HG02840 (cell line): ENCODE measurements at regions not wholly inside any gene's neighbourhood (a gene's known extent, or its start where the extent isn't known, plus 50 kb on each side); places are given as distances from the start of the nearest gene placed in this dataset.

Experiments used
- ATAC-seq: cut with Tn5 transposase; IDR thresholded peaks from one replicate; pipeline ENCODE4 v1.9.1; 2021; ENCODE audit warnings: mild to moderate bottlenecking, moderate library complexity, moderate number of reproducible peaks; ENCODE audit not compliant: unreplicated experiment, low FRiP score

GRCh38 chr5:61817472-61818326 is 485.6 kb downstream of the ZSWIM6 start:
- no peak for ATAC-seq

DNA sequence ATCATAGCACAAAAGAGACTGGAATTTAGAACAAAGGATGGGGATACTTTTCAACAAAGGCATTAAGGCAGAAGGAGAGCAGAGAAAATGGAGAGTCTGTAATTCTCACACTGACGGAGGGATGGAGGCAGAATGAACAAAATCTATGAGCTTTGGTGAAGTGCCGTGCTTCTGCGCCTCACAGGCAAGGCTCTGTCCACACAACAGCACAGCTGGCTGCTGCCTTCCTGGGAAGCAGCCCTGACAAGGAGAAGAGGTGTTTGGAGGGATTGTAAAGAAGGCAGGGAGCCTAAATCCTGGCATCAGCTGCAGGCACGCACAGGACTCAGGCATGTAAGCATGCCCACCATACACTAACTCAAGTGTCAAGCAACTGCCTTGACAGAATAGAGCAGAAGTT is 485.2 kb upstream of the KIF2A start:
- ATAC-seq, result no peak

DNA sequence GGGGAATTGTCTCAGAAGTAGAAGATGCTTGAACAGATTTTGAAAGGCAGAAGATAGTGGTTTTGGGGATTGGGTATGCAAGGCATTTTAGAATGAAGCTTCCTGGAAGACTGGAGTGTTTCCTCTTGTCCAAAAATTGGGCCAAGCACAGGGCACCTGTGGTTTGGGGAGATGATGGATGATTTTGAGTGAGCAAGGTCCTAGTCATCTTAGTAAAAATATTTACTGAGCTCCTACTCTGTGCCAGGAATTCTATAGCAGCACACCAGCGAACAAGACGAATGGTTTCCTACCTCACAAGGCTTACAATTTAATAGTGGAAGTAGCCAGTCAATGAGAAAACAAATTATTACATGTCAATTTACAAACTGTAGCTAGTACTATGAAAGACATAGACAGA is 484.4 kb upstream of the KIF2A start:
- ATAC-seq, result no peak

- ATAC-seq, result no peak
These were observed 483.4 kb upstream of the KIF2A start for GRCh38 chr5:61822584-61822983.

DNA sequence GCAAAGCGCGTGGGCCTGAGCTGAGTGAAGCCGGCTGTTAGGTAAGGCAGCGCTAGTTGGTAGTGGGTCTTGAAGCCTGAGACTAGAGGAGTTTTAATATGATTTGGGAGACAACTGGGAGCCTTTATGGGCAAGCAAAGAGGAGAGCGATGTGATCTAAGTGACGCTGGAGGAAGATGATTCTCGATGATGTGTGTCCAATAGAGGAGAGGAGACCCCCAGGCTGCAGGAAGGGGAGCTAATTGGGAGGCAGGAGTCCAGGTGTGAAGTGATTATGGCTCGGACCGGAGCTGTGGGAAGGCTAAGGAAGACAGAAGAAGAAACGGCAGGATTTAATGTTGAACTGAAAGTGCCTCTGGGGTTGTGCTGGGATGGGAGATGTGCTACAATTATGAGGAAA is 482.9 kb upstream of the KIF2A start:
- no peak for ATAC-seq

DNA sequence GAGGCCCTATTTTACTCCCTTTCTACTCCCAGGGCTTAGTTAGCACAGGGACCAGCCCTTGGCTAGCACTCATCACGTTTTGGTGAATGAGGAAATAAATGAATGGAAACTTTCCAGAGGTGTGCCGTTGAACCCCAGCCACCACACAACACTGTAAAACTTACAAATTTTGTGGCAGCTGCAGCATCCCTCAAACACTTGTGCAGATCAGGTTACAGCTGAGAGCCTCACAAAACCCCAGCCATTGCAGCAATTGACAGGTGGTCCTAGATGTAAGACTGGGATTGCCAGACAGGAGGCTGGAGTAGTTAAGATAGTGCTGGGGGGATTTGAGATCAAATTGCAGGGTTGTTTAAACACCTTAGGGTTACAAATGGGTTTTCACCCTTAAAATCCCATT is 482.2 kb upstream of the KIF2A start:
- ATAC-seq, result no peak

- no peak for ATAC-seq
These were observed 481.6 kb upstream of the KIF2A start for GRCh38 chr5:61824396-61824795.

DNA sequence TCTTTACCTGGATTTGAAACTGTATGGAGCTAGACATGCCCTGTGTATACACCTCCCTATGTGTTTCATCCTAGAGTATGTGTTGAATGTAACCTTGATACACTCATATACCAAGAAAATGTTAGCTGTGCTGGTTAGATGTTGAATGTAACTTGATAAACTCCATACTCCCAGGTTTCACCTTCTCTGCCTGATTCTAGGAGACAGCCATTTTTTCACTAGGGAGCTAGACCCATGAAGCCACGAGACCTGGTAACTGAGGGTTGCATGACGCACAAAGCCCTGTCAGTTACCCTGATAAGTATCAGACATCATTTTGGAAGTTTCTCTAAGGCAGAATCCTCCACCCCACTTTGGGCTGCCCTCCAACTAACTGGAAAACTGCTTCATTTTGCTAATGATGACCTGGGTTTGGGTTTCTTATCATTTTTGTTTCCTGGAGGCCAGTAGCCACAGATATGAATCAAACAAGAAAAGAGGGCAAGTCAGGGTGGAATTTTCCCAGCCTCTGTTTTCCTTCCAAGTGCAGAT is 478.5 kb upstream of the KIF2A start:
- no peak for ATAC-seq

DNA sequence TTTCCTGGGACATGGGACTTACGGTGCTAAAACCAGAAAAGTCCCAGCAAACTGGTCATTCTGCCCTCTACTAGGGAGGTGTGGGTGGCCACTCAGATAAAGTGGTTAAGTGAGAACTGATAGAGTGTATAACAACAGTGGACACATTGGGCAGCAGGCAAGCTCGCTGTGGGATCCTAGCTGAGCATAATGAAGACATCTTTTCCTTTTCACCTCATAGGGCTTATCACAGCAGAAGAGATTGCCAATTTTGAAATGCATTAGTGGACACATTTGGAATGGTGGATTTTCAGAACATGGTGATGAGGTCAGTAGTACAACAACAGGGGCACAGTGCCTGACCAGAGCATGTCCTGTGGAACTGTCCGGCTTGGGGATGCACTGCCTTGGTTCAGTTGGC is 477.1 kb upstream of the KIF2A start:
- ATAC-seq, result no peak

DNA sequence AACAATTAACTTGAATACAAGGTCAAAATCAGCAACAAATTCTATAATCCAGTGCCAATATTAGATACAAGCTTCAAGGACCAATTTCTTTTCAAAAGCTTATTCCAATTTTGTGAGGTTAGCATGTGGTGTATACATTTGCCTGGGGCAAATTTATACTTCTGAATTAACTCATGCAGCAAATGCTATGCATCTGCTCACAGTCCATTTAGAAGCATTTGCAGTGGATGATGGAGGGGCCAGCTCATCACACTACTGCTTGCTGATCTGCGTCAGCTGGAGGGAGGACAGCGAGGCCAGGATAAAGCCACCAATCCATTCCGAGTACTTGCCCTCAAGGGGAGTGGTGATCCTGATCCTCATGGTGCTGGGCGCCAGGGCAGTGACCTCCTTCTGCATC is 474.3 kb upstream of the KIF2A start:
- no peak for ATAC-seq

- no peak for ATAC-seq
These were observed 468.2 kb upstream of the KIF2A start for GRCh38 chr5:61837788-61838187.

DNA sequence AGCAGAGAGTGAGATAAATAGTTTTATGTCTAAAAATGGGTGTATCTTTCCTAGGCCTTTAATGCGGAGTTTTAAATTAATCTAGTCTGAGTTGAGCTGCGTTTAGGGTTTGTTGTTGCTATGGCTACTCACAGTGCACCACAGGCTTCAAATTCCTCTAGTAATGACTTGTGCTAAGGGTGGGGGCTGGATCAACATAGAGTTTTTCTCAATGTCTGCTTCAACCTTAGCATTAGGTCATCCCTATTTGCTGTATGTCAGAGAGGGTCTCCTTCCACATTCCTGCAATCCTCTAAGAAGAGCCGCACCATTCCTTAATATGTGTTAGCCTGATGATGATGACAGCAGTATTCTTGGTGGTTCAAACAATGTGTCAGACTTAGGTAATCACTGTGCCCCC is 465.6 kb upstream of the KIF2A start:
- ATAC-seq, result no peak

- ATAC-seq, result no peak
These were observed 463.2 kb upstream of the KIF2A start for GRCh38 chr5:61842840-61843239.

- ATAC-seq, result no peak
These were observed 455.3 kb upstream of the KIF2A start for GRCh38 chr5:61850696-61851095.

GRCh38 chr5:61854531-61854930 is 451.5 kb upstream of the KIF2A start:
- ATAC-seq, result no peak

GRCh38 chr5:61860978-61861377 is 445.0 kb upstream of the KIF2A start:
- no peak for ATAC-seq

GRCh38 chr5:61866930-61867329 is 439.1 kb upstream of the KIF2A start:
- ATAC-seq, result no peak

GRCh38 chr5:61869333-61869732 is 436.7 kb upstream of the KIF2A start:
- no peak for ATAC-seq

DNA sequence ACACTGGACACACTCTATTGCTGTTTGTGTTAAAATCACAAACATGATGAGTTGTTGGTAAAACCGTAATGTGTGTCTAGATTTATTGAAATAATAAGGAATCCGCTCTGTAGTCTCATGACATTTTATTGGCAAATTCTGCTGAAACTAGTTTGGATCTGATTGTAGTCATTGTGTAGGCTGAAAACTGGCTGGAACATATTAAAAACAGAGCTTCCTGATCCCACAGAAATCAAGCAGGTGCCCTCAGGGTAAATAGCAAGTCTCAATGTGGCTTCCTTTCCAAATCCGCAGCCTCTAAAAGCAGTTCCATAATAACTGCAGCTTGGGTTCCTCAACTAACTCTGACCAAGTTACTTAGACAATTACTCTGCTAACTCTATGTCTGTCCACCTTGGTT is 427.5 kb upstream of the KIF2A start:
- no peak for ATAC-seq

- no peak for ATAC-seq
These were observed 424.1 kb upstream of the KIF2A start for GRCh38 chr5:61881821-61882487.

DNA sequence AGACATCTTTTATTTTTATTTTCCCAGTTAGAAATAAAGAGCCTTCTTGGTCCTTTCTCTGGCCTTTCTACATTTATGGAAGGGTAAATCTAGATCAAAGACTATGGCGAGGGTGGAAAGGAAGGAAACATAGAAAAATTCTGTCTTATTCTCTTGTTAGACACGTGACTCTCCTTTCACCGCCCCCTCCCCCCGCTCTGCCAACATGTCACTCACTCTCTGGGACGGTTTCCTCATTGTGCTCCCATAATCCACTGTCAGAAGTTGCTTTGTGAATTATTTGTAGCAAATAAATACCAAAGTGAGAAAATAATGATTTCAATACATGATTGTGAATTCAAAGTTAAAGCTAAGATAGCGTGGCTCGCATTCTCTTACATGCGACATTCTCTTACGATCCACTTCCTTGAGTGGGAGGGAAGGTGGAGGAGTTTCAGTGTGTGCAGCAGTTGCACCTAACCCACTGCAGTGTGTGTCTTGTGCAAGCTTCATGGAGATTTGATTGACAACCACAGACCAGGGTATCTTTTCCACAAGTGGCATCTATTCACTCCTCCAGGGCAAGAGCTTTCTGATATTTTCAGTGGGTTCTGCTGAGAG is 423.0 kb upstream of the KIF2A start:
- ATAC-seq, result no peak
